ENCODE measurements at regions not wholly inside any gene's neighbourhood (a gene's known extent, or its start where the extent isn't known, plus 50 kb on each side); places are given as distances from the start of the nearest gene placed in this dataset.

- TF ChIP-seq EZH2phosphoT487 (IDR thresholded peaks at IDR 0.05; ENCODE audit: insufficient read depth, low read depth) = no peak
- no peak for TF ChIP-seq EZH2 (IDR thresholded peaks at IDR 0.05; ENCODE audit: insufficient read depth, poor library complexity, severe bottlenecking)
These were observed 550.9 kb downstream of the CHSY3 start for GRCh38 chr5:130455175-130455574.

Data from GM23248 (cell line).